Activated CD8-positive, alpha-beta memory T cell treated with anti-CD3 and anti-CD28 coated beads, Interleukin-2, amount 50 U/mL, for 48 hours (primary cell): ENCODE measurements at regions not wholly inside any gene's neighbourhood (a gene's known extent, or its start where the extent isn't known, plus 50 kb on each side); places are given as distances from the start of the nearest gene placed in this dataset.

ENCODE experiments used
- DNase-seq: peaks from one replicate; pipeline ENCODE4 v3.0.0-alpha.2; 2020

- DNase-seq, result peak; percentile 22
Observed at GRCh38 chr14:101123618-101124510, 220.3 kb upstream of the RTL1 start.

DNA sequence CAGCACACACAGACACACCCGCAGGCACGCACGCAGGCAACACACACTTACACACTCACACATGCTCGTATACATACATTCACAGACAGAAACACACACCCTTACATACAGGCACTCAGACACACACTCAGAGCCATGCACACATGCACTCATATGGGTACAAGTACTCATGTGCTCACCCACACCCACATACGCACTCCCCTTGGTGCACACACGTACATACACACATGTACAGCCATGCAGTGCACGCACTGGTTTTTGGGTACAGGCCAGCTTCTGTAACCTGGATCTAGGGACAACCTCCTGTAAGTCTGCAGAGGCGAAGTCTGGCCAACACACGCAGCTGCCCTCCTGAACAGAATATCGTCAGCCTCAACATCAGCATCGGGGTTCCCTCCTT, 221.3 kb upstream of the RTL1 start:
- DNase-seq, result peak; percentile 40

DNA sequence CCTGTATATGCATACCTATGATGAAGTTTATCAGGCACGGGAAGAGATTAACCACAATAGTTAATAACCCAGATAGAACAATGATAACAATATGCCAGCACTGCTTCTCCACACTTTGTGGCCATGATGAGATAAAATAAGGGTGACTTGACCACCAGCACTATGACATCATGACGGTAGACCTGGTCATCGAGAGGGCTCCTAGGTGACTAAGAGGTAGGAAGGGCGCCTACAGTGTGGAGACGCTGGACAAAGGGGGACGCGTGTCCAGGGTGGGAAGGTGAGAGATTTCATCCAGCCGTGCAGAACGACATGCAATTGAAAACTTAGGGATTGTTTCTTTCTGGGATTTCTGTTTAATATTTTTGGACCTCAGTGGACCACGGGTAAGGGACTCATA, 221.8 kb upstream of the RTL1 start:
- no peak for DNase-seq

GRCh38 chr14:101125719-101126651, 222.5 kb upstream of the RTL1 start:
- peak; percentile 42 for DNase-seq

- DNase-seq, result peak; percentile 32
Observed at GRCh38 chr14:101126731-101127130, 223.2 kb upstream of the RTL1 start.

- no peak for DNase-seq
Observed at GRCh38 chr14:101127224-101127623, 223.7 kb upstream of the RTL1 start.

GRCh38 chr14:101128478-101129321, 225.2 kb upstream of the RTL1 start:
- no peak for DNase-seq

GRCh38 chr14:101129521-101130167, 226.1 kb upstream of the RTL1 start:
- no peak for DNase-seq

DNA sequence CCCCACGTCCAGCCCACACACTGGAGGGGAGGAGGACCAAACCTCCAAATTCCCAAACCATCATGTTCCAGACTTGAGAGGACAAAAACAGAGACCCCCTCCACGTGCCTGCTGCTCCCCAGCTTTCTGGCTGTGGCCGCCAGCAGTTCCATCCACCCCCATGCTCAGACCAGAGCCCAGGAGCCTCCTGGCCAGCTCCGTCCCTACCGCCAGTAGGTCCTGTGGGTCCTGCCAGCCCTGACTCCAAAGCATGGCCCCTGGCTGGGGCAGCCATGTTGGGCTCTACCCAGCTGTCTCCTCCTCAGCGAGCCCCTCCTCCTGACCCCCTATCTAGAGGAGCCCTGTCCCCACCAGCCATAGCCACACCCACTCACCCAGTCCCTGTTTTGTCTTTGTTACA, 227.3 kb upstream of the RTL1 start:
- DNase-seq, result no peak

- no peak for DNase-seq
Observed at GRCh38 chr14:101131451-101131916, 228.0 kb upstream of the RTL1 start.

DNA sequence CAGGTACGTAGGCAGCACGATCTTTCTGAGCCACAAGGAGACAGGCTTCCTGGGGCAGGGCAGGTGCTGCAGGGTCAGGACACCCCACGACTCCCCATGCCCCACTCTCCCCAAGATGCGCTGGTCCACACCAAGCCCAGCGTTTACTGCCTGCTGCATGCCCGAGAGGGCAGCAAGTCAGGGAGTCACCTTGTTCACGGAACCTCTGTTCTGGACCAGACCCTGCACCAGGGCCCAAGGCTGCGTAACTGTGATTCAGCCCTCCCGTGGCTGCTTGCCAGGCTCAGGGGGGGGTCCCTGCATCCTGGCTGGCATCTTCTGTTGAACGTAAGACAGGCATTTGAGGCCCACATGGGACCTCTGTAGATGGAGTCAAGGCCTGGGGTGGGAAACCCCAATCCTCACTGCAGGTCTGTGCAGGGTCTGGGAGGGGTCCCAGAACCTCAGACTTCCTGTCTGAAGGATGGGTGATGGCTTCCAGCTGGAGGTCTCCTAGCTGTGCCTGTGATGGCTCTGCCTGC, 228.6 kb upstream of the RTL1 start:
- DNase-seq, result peak; percentile 45

DNA sequence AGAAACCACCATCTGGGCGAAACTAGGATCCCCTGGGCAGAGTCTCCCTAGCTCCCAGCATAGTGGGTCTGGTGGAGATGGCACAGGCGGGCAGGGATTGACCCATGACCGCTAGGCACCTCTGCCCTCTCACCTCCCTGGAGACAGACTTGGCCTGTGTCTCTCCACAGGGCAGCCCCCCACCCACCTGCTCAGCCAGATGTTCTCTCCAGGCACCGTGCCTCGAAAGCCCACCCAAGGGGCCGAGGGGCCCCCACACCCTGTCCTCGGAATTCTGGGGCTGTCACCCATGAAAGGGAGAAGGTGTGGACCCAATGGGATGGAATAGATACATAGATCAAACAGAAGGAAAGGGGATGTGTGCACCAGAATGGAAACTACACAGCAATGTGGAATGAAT, 229.1 kb upstream of the RTL1 start:
- no peak for DNase-seq

- no peak for DNase-seq
Observed at GRCh38 chr14:101133068-101133467, 229.5 kb upstream of the RTL1 start.

- no peak for DNase-seq
Observed at GRCh38 chr14:101134161-101134631, 230.7 kb upstream of the RTL1 start.

- DNase-seq, result no peak
Observed at GRCh38 chr14:101134851-101135433, 231.4 kb upstream of the RTL1 start.

GRCh38 chr14:101135796-101136742, 232.5 kb upstream of the RTL1 start:
- no peak for DNase-seq

GRCh38 chr14:101137234-101137633, 233.7 kb upstream of the RTL1 start:
- DNase-seq, result no peak

- no peak for DNase-seq
Observed at GRCh38 chr14:101147848-101148247, 244.3 kb upstream of the RTL1 start.

DNA sequence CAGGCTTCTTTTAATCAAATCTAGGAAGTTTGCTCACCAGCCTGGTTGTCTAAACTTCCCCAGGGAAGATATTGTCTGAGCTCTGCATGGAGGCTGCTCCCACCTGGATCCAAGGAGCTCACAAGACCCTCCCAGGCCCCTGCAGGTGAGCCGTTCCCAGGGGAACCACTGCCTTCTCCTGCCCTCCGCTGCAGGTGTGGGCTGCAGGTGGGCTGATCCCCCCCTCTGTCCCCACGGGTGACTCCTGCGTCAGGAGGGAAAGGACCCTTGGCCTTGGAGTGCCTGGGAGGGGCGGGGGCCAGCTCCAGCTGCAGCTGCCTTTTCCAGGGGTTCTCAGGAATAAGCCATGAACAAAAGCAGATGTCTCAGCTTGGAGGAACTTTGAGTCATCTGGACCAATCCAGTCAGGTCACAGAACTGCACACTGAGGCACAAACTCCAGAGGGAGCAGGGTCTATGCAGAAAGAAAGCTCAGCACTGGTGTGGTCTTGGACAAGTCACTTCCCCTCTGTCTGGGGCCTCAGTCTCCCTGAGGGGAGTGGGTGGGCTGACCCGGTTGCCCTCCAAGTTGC, 246.6 kb upstream of the RTL1 start:
- DNase-seq, result no peak
